Pons (tissue), 1 donor: ENCODE measurements at regions not wholly inside any gene's neighbourhood (a gene's known extent, or its start where the extent isn't known, plus 50 kb on each side); places are given as distances from the start of the nearest gene placed in this dataset.

Experiments
- DNase-seq: peaks from one replicate; pipeline ENCODE4 v3.0.0-alpha.2; 2016; ENCODE audit warnings: low spot score

DNA sequence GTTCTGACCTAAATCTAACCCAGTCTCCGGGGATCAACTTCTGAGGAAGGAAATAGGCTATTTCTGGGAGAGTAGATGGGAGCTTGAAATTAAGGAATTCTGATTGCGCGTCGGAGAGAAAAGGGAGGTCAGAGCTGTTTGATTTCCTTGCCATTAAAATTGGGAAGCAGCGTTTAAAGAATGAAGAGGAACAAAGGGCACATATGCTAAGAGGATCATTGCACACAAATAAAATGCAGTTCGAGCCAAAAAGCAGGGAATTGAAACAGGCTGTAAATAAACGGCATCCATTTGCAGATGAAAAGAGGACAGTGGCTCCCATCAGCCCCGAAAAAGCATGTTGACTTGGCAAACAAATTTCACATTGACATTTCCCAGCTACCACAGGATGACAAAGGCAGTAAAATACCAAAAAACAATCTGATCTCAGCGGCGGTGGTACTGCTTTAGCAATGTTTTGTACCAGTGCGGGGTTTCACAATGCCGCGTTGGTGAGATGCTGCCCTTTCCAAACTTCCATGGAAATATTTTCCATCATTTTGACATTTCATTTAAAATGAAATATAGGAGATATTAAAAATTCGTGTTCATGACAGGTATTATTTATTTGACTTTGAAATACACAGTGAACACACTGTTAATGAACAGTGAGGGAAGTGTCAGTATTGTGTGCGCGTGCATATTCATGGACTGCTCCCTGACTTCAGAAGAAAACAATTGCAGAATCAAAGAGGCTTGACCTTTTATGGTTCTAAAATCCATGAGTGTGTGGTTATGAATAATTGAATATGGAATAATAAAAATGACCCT is 108.8 kb downstream of the SQOR start:
- no peak for DNase-seq

DNA sequence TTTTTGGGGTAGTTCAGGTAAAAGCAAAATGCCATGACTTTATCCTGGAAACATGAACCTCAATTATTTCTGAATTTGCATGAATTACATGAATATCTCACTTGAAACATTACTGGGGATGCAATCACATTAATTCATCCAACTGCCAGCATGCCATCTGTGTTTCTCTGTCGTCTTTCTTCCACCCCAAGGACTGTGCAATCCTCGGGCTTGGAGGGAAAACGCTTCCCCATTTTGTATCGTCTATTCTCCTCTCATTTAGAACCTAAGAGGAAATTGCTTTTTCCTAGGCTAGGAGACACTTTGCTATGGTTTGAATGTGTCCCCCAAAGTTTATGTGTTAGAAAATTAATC is 109.4 kb downstream of the SQOR start:
- DNase-seq, result no peak

DNA sequence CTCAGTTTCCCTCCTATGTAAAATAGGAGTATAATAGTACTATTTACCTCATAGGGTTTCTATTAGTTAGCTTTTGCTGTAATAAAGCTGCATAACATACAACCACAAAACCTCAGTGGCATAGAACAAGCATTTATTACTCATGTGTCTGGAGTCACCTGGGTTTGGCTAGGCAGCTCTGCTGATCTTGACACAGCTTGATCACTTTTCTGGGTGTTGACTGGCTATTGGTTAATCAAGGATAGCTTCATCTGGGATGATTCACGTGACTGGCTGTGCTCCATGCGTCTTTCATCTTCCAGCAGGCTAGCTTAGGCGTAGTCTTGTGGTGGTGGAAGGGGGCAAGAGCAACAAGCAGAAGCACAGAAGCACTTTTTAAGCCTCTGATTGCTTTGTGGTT is 112.6 kb downstream of the SQOR start:
- no peak for DNase-seq

DNA sequence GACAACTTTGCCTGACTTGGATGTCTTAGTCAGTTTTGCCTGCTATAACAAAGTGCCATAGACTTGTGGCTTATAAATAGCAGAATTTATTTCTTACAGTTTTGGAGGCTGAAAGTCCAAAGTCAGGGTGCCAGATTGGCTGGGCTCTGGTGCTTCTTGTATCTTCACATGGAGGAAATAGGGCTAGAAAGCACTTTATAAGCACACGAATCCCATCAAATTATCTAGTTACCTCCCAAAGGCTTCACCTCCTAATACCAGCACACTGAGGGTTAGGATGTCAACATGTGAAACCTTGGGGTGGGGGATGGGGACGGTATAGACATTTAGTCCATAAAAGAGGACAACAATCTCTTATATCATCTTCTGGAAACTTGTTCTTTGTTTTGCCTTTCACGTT is 116.8 kb downstream of the SQOR start:
- no peak for DNase-seq

DNA sequence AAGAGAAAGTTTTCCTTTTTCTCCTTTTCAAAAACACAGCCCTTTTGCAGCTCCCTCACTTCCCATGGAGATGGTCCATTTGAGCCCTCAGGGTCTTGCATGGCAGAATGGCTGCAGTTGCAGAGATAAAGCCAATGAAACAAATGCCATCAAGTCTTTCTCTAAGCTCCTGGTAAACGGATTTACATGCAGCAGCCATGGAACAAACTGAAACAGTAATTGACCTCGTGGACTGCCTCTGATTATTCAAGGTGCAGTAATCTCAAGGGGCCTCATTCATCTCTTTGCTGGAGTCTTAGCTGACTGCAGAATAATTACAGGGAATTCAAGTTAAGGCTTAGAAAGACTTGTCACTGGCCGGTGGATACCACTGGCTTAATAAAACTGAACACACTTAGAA is 125.1 kb downstream of the SQOR start:
- DNase-seq, result no peak

DNA sequence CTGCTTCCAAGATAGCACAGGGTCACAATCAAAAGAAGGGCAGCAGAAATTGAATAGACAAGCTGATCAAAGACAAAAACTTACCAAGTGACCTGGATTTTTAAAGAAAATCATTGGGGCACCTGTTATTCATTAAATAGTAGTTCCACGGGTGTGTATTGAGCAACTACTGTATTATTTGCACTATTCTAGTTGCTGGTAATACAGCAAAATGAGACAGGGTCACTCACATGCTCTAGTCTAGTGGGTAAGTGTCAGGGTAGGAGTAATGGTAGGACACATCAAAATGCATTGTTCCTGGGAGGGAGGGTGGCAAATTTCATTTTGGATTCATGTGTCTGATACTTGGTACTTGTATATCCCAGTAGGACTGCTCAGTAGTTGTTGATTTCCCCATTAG is 127.9 kb downstream of the SQOR start:
- no peak for DNase-seq

GRCh38 chr15:45763170-45763869 is 128.5 kb downstream of the SQOR start:
- DNase-seq, result no peak

GRCh38 chr15:45773149-45773548 is 138.3 kb downstream of the SQOR start:
- no peak for DNase-seq

- no peak for DNase-seq
These were observed 141.9 kb downstream of the SQOR start for GRCh38 chr15:45776772-45777171.

DNA sequence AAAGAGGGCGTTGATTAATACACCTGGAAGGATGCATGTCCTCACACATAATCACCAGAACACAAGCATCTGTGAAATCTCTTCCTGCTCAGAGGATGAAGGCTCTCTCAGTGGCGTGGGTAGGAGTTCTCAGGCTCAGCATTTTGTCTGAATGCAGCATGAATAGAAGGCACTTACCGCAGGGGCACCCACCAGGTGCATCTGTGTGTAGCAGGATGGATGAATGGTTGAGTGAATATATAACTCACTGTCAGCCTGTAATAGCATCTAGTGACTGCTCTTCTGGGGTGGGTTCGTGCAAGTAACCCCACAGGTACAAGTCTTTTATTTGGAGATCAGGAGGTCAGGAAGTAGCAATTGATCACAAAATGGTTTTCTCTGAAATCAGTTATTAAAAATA is 143.0 kb downstream of the SQOR start:
- DNase-seq, result no peak

- DNase-seq, result no peak
These were observed 145.5 kb downstream of the SQOR start for GRCh38 chr15:45780352-45780751.

DNA sequence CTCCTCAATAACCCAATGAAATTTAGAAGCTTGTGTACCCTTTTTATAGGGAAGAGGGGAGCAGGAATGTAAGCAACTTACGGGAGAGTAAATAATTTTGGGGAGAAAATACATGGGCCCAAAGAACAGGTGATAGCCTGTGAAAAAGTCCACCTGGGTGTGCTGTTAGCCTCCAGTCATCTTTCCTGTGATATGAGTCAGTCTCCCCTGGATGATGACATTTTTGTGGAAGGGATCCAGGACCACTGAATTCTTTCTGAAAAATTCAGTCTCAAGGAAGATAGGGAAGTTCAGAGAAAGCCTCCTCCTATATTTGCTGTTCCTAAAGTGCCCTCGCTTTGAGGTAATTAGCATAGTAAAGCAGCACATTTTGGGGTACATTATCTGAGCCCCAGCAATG is 149.8 kb downstream of the SQOR start:
- no peak for DNase-seq

- DNase-seq, result no peak
These were observed 151.1 kb downstream of the SQOR start for GRCh38 chr15:45785897-45786296.

GRCh38 chr15:45790325-45790943 is 155.6 kb downstream of the SQOR start:
- peak; percentile 22 for DNase-seq

DNA sequence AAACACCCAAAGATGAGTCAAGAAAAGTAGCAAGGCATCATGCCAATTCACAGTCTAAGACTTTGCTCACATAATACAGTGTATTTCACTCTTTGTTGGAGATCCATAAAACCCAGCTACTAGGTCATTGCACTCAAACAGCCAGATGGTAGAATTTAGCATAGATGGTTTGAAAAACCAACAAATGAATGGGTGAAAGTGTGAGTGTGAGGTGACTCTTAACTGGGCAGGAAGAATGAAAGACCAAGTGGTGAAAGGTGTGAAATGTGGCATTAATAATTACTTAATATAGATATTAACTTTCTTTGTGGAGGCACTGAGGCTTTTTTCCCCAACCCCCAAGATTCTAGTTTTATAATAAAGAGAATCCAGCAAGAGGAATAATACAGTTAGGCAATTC is 159.5 kb downstream of the SQOR start:
- no peak for DNase-seq

- no peak for DNase-seq
These were observed 160.0 kb downstream of the SQOR start for GRCh38 chr15:45794712-45795439.

DNA sequence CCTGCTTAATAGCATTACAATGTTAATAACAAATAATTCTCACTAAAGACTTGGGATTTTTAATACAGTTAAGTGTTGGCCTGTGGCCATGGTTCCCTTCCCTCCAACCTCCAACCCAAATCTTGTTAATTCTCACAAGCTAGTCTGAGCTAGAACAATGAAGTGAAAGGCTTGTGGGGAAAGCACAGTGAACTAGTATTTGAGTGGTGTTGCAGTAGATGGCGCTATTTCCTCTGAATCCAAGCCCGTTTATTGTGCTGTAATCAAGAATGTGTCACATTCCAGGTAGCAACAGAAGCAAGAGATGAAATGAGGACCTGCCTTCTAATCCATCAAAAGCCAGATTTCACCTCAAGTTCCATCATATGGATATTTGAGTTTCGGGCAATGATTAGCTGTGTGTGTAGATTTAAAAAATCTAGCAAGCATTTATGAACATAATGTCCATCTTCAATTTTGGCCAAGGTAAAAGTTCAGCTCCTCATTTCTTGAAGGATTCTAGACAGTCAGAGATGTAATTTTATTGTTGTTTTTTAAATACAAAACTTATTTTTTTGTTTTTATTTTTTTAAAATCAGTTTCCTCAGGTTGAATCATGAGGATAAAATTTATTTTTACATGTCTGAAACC is 160.7 kb downstream of the SQOR start:
- DNase-seq, result peak; percentile 59

DNA sequence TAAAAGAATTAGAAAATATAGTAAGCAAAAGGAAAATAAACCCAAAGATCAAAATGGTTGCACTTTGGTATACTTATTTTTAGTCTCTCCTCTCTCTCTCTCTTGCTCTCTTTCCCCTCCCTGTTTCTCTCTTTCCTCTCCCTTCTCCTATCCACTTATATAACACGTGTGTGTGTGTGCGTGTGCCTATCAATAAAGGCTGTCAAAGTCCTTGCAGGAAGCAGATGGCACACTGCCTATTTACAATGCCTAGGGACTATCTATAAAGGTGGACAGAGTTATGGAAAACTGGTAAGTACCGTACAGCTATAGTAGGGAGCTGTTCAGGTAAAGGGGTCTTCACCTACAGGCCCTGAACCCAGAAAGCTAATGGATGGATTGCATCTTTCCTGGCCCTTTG is 161.6 kb downstream of the SQOR start:
- no peak for DNase-seq

GRCh38 chr15:45799508-45799907 is 164.7 kb downstream of the SQOR start:
- no peak for DNase-seq

GRCh38 chr15:45801543-45801942 is 166.7 kb downstream of the SQOR start:
- DNase-seq, result no peak

- no peak for DNase-seq
These were observed 167.3 kb downstream of the SQOR start for GRCh38 chr15:45802140-45802539.

DNA sequence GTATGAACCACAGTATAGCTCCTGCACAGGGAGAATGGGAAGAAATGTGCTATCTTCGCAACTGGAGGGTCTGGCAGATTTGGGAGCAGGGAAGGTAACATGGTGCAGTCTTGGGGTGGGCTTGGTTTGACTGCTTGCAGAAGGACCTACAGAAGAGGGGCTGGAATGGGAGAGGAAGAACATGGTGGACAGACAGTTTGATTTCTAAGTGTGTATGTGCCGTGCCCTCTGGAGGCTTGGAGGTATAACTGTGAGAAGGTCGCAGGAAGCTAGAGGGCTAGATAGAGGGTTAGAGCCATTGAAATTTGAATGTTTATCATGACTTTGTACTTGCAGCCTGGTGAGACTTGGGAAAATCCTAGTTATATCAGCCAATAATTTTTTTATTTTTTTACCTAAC is 169.2 kb downstream of the SQOR start:
- DNase-seq, result no peak
